ENCODE measurements at regions not wholly inside any gene's neighbourhood (a gene's known extent, or its start where the extent isn't known, plus 50 kb on each side); places are given as distances from the start of the nearest gene placed in this dataset.
"Not testable (repeated sequence)": the region's sequence is repeated elsewhere in the genome, so short reads cannot be mapped to it uniquely, and the experiment has no call there.

- TF ChIP-seq EZH2phosphoT487 (IDR thresholded peaks at IDR 0.05; ENCODE audit: borderline replicate concordance, low read length); CTCF (conservative IDR thresholded peaks at IDR 0.05; ENCODE audit: low read depth, low read length): not testable (repeated sequence)
These were observed 72.7 kb downstream of the EXTL2 start for GRCh38 chr1:100821919-100822318.
